Breast epithelium (tissue), 4 donors: ENCODE measurements at regions not wholly inside any gene's neighbourhood (a gene's known extent, or its start where the extent isn't known, plus 50 kb on each side); places are given as distances from the start of the nearest gene placed in this dataset.
A peak's percentile ranks its signal among the peaks of the same experiment; 100 is the strongest.

ENCODE experiments used
- DNase-seq, 2 donors: peaks; one replicate each; pipeline ENCODE4 v3.0.0-alpha.2; 2019; ENCODE audit warnings: low spot score in 2 of 2
- H3K27ac ChIP-seq, 2 donors: fragments of 200-600 bp; sonication (generic) in 1 of 2; one replicate each; pipeline ENCODE4 v1.5.1; 2016 to 2019; ENCODE audit warnings: mild to moderate bottlenecking in 1 of 2
- H3K27me3 ChIP-seq, 2 donors: fragments of 200-600 bp; sonication (generic) in 1 of 2; one replicate each; pipeline versions ENCODE4 v1.5.1 to v1.6.0; 2017 to 2019; ENCODE audit warnings: control low read depth in 1 of 2, mild to moderate bottlenecking in 1 of 2
- H3K36me3 ChIP-seq: fragments of 200-600 bp; one replicate; pipeline ENCODE4 v1.5.1; 2019
- H3K4me1 ChIP-seq, 2 donors: fragments of 200-600 bp; sonication (generic); one replicate each; pipeline ENCODE4 v1.5.1; 2016 to 2019; ENCODE audit warnings: control low read depth in 1 of 2
- H3K4me3 ChIP-seq, 3 donors: fragments of 200-600 bp; sonication (generic); 1 replicate in 2 of 3; 2 replicates in 1 of 3; pipeline ENCODE4 v1.5.1; 2016 to 2019; ENCODE audit warnings: mild to moderate bottlenecking in 3 of 3, moderate library complexity in 2 of 3
- H3K9me3 ChIP-seq, 2 donors: fragments of 200-600 bp; sonication (generic) in 1 of 2; one replicate each; pipeline ENCODE4 v1.5.1; 2016 to 2019; ENCODE audit warnings: control low read depth in 1 of 2
- POLR2A ChIP-seq: fragments of 450-650 bp; IDR thresholded peaks from one replicate; pipeline ENCODE4 v1.6.1; 2016; ENCODE audit warnings: antibody characterized with exemption, mild to moderate bottlenecking, moderate library complexity
- POLR2AphosphoS5 ChIP-seq, 3 donors: sonication (generic); formaldehyde crosslinking; IDR thresholded peaks; one replicate each; pipeline ENCODE4 v1.6.1; 2017; ENCODE audit warnings: antibody characterized with exemption in 3 of 3
- intact Hi-C: fragments of 100-400 bp; cut with DNase I; formaldehyde crosslinking; loops from one replicate; pipeline ENCODE4 v1.15.1; 2023; ENCODE audit warnings: low total_unique reads
- TF ChIP-seq, protein P1 (sequence below), 3 donors: fragments of 450-650 bp; IDR thresholded peaks; one replicate each; pipeline ENCODE4 v1.5.1; 2016 to 2017; ENCODE audit warnings: antibody characterized with exemption in 3 of 3, mild to moderate bottlenecking in 3 of 3, moderate library complexity in 3 of 3

DNA sequence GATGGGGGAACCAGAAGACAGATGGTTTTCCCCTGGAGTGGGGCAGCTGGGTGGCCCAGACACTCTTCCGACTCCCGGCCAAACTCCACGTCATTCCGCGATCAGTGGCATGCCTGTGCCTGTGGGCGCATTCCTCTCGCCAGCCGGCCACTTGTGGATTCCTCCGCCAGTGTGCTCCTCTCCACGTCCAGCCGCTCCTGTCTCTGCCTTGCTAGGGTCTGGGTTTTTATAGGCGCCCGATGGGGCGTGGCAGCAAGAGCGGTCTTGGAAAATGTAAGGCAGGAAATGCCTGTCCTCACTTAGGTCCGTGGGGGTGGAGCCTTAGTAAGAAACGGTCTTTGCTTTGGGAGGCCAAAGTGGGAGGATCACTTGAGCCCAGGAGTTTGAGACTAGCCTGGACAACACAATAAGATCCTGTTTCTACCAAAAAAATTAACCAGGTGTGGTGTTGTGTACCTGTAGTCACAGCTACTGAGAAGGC is 81.6 kb upstream of the SEPTIN5 start:
- H3K4me3 ChIP-seq = peak overlapping the region in 1 of 3 donors; percentile 11
- H3K36me3 ChIP-seq = no peaks in the 10 kb centered on the region
- TF ChIP-seq POLR2AphosphoS5 (IDR thresholded peaks at IDR 0.05) (no peak), POLR2A (no peak)
- TF ChIP-seq, protein P1, sequence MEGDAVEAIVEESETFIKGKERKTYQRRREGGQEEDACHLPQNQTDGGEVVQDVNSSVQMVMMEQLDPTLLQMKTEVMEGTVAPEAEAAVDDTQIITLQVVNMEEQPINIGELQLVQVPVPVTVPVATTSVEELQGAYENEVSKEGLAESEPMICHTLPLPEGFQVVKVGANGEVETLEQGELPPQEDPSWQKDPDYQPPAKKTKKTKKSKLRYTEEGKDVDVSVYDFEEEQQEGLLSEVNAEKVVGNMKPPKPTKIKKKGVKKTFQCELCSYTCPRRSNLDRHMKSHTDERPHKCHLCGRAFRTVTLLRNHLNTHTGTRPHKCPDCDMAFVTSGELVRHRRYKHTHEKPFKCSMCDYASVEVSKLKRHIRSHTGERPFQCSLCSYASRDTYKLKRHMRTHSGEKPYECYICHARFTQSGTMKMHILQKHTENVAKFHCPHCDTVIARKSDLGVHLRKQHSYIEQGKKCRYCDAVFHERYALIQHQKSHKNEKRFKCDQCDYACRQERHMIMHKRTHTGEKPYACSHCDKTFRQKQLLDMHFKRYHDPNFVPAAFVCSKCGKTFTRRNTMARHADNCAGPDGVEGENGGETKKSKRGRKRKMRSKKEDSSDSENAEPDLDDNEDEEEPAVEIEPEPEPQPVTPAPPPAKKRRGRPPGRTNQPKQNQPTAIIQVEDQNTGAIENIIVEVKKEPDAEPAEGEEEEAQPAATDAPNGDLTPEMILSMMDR (IDR thresholded peaks at IDR 0.05) = no peak
- H3K27ac ChIP-seq = no peak overlapping the region
- intact Hi-C loops = loop anchor here (10.0 kb wide), 1 partner anchor 678 kb away; no protein-coding TSS in a partner anchor
- H3K27me3 ChIP-seq = peaks cover 0 to 7% of the 10 kb centered on the region in 2 donors
- no peaks in the 10 kb centered on the region for H3K4me1 ChIP-seq
- H3K9me3 ChIP-seq = no peaks in the 10 kb centered on the region
- peak in 1 of 2 donors; percentile 55 for DNase-seq

DNA sequence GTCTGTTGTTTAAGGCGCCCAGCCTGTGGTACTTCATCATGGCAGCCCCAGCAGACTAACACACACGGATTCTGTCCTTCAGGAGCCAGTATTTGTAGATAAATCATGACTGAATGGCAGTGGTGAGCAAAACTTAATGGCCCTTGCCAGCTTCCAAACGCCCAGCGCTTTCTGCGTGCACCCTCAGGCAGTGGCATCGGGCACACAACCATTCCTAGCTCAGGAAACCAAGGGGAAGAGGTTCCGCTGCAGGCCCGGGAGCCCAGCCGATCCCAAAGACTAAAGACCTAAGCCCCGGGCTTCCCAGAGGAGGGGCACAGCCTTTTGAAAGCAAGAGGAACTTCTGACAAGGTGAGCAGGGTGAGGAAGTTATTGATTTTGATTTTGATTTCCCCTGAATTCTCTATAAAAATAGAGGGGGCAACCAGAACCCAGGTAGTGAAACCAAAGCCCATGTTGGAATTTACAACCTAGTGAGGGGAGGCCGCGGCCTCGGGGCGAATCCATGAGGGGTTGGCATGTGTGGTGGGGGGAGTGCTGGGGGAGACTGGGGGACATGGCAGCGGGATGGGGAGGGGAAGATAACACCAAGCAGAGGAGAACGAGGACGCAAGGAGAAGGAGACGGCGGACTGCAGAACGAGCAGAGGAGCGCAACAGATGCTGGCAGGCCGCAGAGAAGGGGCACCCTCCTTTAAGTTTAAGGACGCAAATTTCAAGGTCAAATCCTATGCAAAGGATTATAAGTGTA is 79.9 kb upstream of the SEPTIN5 start:
- intact Hi-C loops = loop anchor here (10.0 kb wide), 1 partner anchor 680 kb away; no protein-coding TSS in a partner anchor
- no peak for DNase-seq
- H3K4me3 ChIP-seq = no peak overlapping the region
- H3K36me3 ChIP-seq = no peaks in the 10 kb centered on the region
- TF ChIP-seq, protein P1 (IDR thresholded peaks at IDR 0.05) = no peak
- TF ChIP-seq POLR2A (no peak), POLR2AphosphoS5 (IDR thresholded peaks at IDR 0.05) (no peak)
- H3K27me3 ChIP-seq = peaks cover 0 to 7% of the 10 kb centered on the region in 2 donors
- H3K27ac ChIP-seq = no peak overlapping the region
- no peaks in the 10 kb centered on the region for H3K9me3 ChIP-seq
- H3K4me1 ChIP-seq = no peaks in the 10 kb centered on the region

DNA sequence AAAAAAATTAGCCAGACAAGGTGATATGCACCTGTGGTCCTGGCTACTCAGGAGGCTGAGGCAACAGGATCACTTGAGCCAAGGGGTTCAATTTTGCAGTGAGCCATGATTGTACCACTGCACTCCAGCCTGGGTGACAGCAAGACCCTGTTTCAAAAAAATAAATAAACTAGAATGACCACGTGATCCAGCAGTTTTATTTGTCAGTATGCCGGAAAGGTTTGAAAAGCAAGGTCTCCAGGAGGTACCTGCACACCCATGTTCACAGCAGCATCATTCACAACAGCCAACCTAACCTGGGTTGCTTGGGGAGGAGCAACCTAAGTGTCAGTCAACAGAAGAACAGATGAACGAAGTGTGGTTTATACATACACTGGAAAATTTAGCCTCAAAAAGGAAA is 78.7 kb upstream of the SEPTIN5 start:
- Histone ChIP-seq H3K9me3 (no peaks in the 10 kb centered on the region), H3K27me3 (peaks cover 0 to 7% of the 10 kb centered on the region in 2 donors), H3K27ac (no peak overlapping the region), H3K4me3 (no peak overlapping the region), H3K4me1 (no peaks in the 10 kb centered on the region), H3K36me3 (no peaks in the 10 kb centered on the region)
- intact Hi-C loops = loop anchor here (10.0 kb wide), 1 partner anchor 681 kb away; no protein-coding TSS in a partner anchor
- no peak for DNase-seq
- TF ChIP-seq, protein P1 (IDR thresholded peaks at IDR 0.05) = no peak
- no peak for TF ChIP-seq POLR2AphosphoS5 (IDR thresholded peaks at IDR 0.05)
- no peak for TF ChIP-seq POLR2A

DNA sequence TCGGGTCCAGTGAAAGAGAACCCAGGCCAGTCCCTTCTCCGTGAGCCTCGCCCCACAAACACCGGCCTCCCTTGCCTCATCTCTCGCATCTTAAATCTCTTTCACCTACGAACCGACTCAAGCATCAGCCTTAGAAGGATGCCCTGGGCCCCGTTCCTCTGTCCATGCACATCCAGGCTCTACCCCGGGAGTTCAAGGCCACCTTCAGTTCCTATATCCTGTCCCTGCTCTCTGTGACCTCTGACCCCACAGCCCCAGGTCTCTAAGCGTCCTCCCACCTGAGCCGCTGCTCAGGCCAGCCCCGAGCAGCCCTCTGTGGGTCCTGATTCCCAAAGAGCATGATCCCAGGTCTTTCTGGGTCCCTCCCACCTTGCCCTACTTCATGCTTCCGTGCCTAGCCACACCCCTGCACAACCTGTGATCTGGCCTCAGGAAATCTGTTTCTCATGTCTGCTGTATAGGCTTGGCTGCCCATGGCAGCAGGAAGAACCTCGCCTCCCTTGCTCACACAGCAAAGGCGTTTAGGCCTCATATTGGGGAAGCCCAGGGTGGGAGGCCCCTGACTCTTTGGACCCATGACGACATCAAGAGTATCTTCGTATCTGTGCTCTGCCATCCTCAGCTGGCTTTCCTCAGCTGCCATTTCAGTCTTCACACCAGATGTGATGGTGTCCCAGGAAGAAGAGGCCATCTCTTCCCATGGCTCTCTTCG is 77.5 kb upstream of the SEPTIN5 start:
- DNase-seq = no peak

More for the DNA sequence above, 77.5 kb upstream of the SEPTIN5 start:
- Histone ChIP-seq H3K27ac (no peak overlapping the region), H3K4me3 (no peak overlapping the region), H3K27me3 (peaks cover 0 to 12% of the 10 kb centered on the region in 2 donors), H3K4me1 (no peaks in the 10 kb centered on the region), H3K36me3 (no peaks in the 10 kb centered on the region), H3K9me3 (no peaks in the 10 kb centered on the region)
- TF ChIP-seq POLR2AphosphoS5 (IDR thresholded peaks at IDR 0.05) = no peak
- TF ChIP-seq, protein P1 (IDR thresholded peaks at IDR 0.05) = no peak
- no peak for TF ChIP-seq POLR2A
- intact Hi-C loops = loop anchor here (10.0 kb wide), 1 partner anchor 682 kb away; no protein-coding TSS in a partner anchor
